ENCODE measurements at regions not wholly inside any gene's neighbourhood (a gene's known extent, or its start where the extent isn't known, plus 50 kb on each side); places are given as distances from the start of the nearest gene placed in this dataset.

DNA sequence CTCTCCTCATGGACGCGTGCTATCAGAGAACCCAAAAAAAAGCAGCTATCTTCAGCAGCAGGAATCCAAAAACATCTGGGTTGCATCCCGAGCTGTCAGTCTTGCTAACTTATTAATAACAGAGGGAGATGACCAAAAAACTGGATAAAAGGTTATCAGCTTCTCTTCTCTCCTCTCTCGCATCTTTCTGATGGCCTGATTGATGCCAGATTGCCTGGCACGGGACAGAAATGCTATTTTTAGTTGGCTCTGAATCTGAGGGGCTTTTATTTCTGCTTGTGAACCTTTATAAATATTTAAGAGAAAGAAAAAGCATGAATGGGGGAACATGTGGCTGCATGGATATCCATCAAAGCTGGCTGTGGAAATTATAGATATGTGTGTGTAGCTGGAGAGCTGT is 230.3 kb downstream of the ETS1 start:
- H3K4me1 Mint-ChIP-seq = peaks cover 14 to 66% (median 52%) of the 10 kb centered on the region in 7 donors
- no peak for DNase-seq
- intact Hi-C loops (cut with micrococcal nuclease) = loop anchor here in 1 of 2 donors (2.0 kb wide), 1 partner anchor 14 kb away; no protein-coding TSS in a partner anchor
- peaks cover 0 to 4% of the 10 kb centered on the region in 2 donors for H3K4me1 ChIP-seq (ENCODE audit: control insufficient read depth in 2 of 2, insufficient read depth in 2 of 2, low read length in 2 of 2)
- ATAC-seq = no peak
- peaks cover 0 to 4% (median 0%) of the 10 kb centered on the region in 11 donors for H3K9me3 Mint-ChIP-seq
- peaks cover 0 to 4% (median 0%) of the 10 kb centered on the region in 5 donors for H3K27me3 Mint-ChIP-seq
- no peaks in the 10 kb centered on the region for H3K27me3 ChIP-seq (ENCODE audit: control insufficient read depth in 2 of 2, insufficient read depth in 2 of 2, low read length in 2 of 2)
- H3K27ac ChIP-seq (ENCODE audit: low read depth, low read length) = no peak overlapping the region
- H3K36me3 ChIP-seq (ENCODE audit: control insufficient read depth in 2 of 3, insufficient read depth in 3 of 3, low read length in 3 of 3) = no peaks in the 10 kb centered on the region
- H3K4me3 Mint-ChIP-seq = no peak overlapping the region
- no peak overlapping the region for H3K4me3 ChIP-seq (ENCODE audit: low read length)
- peaks cover 0 to 8% (median 0%) of the 10 kb centered on the region in 5 donors for H3K36me3 Mint-ChIP-seq
- no peaks in the 10 kb centered on the region for H3K9me3 ChIP-seq (ENCODE audit: control insufficient read depth in 2 of 3, low read length in 3 of 3)
- POLR2A ChIA-PET = interaction anchor here (0.7 to 3.4 kb wide), 5 partner anchors 15 to 123 kb away, joined by 3 to 22 read pairs (median 3); no protein-coding TSS in a partner anchor
- peak overlapping the region in 1 of 9 donors; percentile 5 for H3K27ac Mint-ChIP-seq
- CTCF ChIA-PET = interaction anchor here (0.9 kb wide), 1 partner anchor 9 kb away, joined by 5 read pairs; no protein-coding TSS in a partner anchor

- no peaks in the 10 kb centered on the region for H3K36me3 ChIP-seq (ENCODE audit: control insufficient read depth in 2 of 3, insufficient read depth in 3 of 3, low read length in 3 of 3)
- no peak overlapping the region for H3K27ac Mint-ChIP-seq
- ATAC-seq = no peak
- no peak for DNase-seq
- POLR2A ChIA-PET = interaction anchor here (0.6 to 3.4 kb wide), 2 partner anchors 13 kb away, joined by 4 to 22 read pairs; no protein-coding TSS in a partner anchor
- H3K4me1 Mint-ChIP-seq = peaks cover 8 to 68% (median 57%) of the 10 kb centered on the region in 7 donors
- no peak overlapping the region for H3K27ac ChIP-seq (ENCODE audit: low read depth, low read length)
- CTCF ChIA-PET = interaction anchor here (0.6 to 1.2 kb wide), 2 partner anchors 18 to 62 kb away, joined by 3 read pairs; no protein-coding TSS in a partner anchor
- peaks cover 0 to 4% (median 0%) of the 10 kb centered on the region in 11 donors for H3K9me3 Mint-ChIP-seq
- no peaks in the 10 kb centered on the region for H3K27me3 ChIP-seq (ENCODE audit: control insufficient read depth in 2 of 2, insufficient read depth in 2 of 2, low read length in 2 of 2)
- H3K4me3 ChIP-seq (ENCODE audit: low read length) = no peak overlapping the region
- peaks cover 0 to 18% of the 10 kb centered on the region in 2 donors for H3K4me1 ChIP-seq (ENCODE audit: control insufficient read depth in 2 of 2, insufficient read depth in 2 of 2, low read length in 2 of 2)
- peaks cover 0 to 13% (median 0%) of the 10 kb centered on the region in 5 donors for H3K36me3 Mint-ChIP-seq
- H3K4me3 Mint-ChIP-seq = no peak overlapping the region
- H3K9me3 ChIP-seq (ENCODE audit: control insufficient read depth in 2 of 3, low read length in 3 of 3) = no peaks in the 10 kb centered on the region
- H3K27me3 Mint-ChIP-seq = peaks cover 0 to 4% (median 0%) of the 10 kb centered on the region in 5 donors
- intact Hi-C loops (cut with micrococcal nuclease) = no loop called here
Observed at GRCh38 chr11:128355558-128355957, 231.8 kb downstream of the ETS1 start.

GRCh38 chr11:128354476-128354875 is 232.9 kb downstream of the ETS1 start:
- peaks cover 0 to 4% (median 0%) of the 10 kb centered on the region in 5 donors for H3K27me3 Mint-ChIP-seq
- POLR2A ChIA-PET = interaction anchor here (0.8 to 4.8 kb wide), 2 partner anchors 13 to 18 kb away, joined by 3 to 20 read pairs; no protein-coding TSS in a partner anchor

DNA sequence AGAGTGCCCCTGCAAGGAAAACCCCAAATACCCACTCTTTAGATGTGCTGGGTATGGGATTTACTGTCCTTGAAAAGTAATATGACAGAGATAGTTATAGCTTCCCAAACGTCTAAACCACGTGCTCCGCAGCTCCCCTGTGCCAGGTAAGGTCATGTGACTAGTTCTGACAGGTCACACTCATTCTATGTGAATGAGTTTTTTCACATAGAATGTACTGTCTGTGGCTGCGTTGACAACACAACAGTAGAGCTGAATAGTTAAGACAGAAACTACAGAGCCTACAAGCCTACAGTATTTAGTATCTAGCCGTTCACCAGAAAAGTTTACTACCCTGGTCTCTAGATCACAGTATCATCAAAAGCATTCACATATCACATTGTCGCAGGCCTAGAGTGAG is 236.2 kb downstream of the ETS1 start:
- H3K4me1 Mint-ChIP-seq = peaks cover 20 to 90% (median 70%) of the 10 kb centered on the region in 7 donors

More at GRCh38 chr11:128354476-128354875, 232.9 kb downstream of the ETS1 start:
- ATAC-seq = no peak
- Histone ChIP-seq H3K27me3 (ENCODE audit: control insufficient read depth in 2 of 2, insufficient read depth in 2 of 2, low read length in 2 of 2) (no peaks in the 10 kb centered on the region), H3K4me1 (ENCODE audit: control insufficient read depth in 2 of 2, insufficient read depth in 2 of 2, low read length in 2 of 2) (peaks cover 9 to 29% of the 10 kb centered on the region in 2 donors), H3K27ac (ENCODE audit: low read depth, low read length) (no peak overlapping the region), H3K9me3 (ENCODE audit: control insufficient read depth in 2 of 3, low read length in 3 of 3) (no peaks in the 10 kb centered on the region), H3K36me3 (ENCODE audit: control insufficient read depth in 2 of 3, insufficient read depth in 3 of 3, low read length in 3 of 3) (no peaks in the 10 kb centered on the region), H3K4me3 (ENCODE audit: low read length) (no peak overlapping the region)
- peaks cover 0 to 13% (median 0%) of the 10 kb centered on the region in 5 donors for H3K36me3 Mint-ChIP-seq
- H3K4me3 Mint-ChIP-seq = no peak overlapping the region
- no peak overlapping the region for H3K27ac Mint-ChIP-seq
- H3K4me1 Mint-ChIP-seq = peaks cover 18 to 78% (median 67%) of the 10 kb centered on the region in 7 donors
- DNase-seq = no peak
- intact Hi-C loops (cut with micrococcal nuclease) = no loop called here
- peaks cover 0 to 4% (median 0%) of the 10 kb centered on the region in 11 donors for H3K9me3 Mint-ChIP-seq
- CTCF ChIA-PET = interaction anchor here (0.6 kb wide), 1 partner anchor 42 kb away, joined by 3 read pairs; no protein-coding TSS in a partner anchor

GRCh38 chr11:128349650-128350299 is 237.6 kb downstream of the ETS1 start:
- no peaks in the 10 kb centered on the region for H3K36me3 ChIP-seq (ENCODE audit: control insufficient read depth in 2 of 3, insufficient read depth in 3 of 3, low read length in 3 of 3)
- peaks cover 0 to 19% (median 0%) of the 10 kb centered on the region in 5 donors for H3K36me3 Mint-ChIP-seq
- peak overlapping the region; percentile 53 to 82 (median 74) for H3K4me3 Mint-ChIP-seq
- H3K9me3 Mint-ChIP-seq = peaks cover 0 to 3% (median 0%) of the 10 kb centered on the region in 11 donors
- H3K4me3 ChIP-seq (ENCODE audit: low read length) = peak overlapping the region; percentile 31
- POLR2A ChIA-PET = interaction anchor here (0.7 to 4.8 kb wide), 9 partner anchors 8 to 167 kb away, joined by 3 to 20 read pairs (median 5); no protein-coding TSS in a partner anchor
- peak overlapping the region; percentile 67 to 92 (median 88) for H3K27ac Mint-ChIP-seq
- H3K27me3 ChIP-seq (ENCODE audit: control insufficient read depth in 2 of 2, insufficient read depth in 2 of 2, low read length in 2 of 2) = no peaks in the 10 kb centered on the region
- intact Hi-C loops (cut with micrococcal nuclease) = loop anchor here in 1 of 2 donors (1.0 to 2.0 kb wide), 2 partner anchors 8 to 15 kb away; no protein-coding TSS in a partner anchor
- ATAC-seq (peak; percentile 56), DNase-seq (peak in 7 of 9 donors; percentile 25 to 47 (median 40))
- peak overlapping the region; percentile 53 for H3K27ac ChIP-seq (ENCODE audit: low read depth, low read length)
- H3K4me1 Mint-ChIP-seq = peaks cover 24 to 94% (median 83%) of the 10 kb centered on the region in 7 donors
- CTCF ChIA-PET = interaction anchor here (1.1 to 1.5 kb wide), 2 partner anchors 9 to 10 kb away, joined by 3 to 5 read pairs; no protein-coding TSS in a partner anchor
- H3K9me3 ChIP-seq (ENCODE audit: control insufficient read depth in 2 of 3, low read length in 3 of 3) = no peaks in the 10 kb centered on the region
- peaks cover 26 to 40% of the 10 kb centered on the region in 2 donors for H3K4me1 ChIP-seq (ENCODE audit: control insufficient read depth in 2 of 2, insufficient read depth in 2 of 2, low read length in 2 of 2)
- no peaks in the 10 kb centered on the region for H3K27me3 Mint-ChIP-seq

More for the DNA sequence above, 236.2 kb downstream of the ETS1 start:
- peaks cover 17 to 29% of the 10 kb centered on the region in 2 donors for H3K4me1 ChIP-seq (ENCODE audit: control insufficient read depth in 2 of 2, insufficient read depth in 2 of 2, low read length in 2 of 2)
- ChIA-PET POLR2A (interaction anchor here (0.7 to 4.8 kb wide), 11 partner anchors 9 to 168 kb away, joined by 3 to 27 read pairs (median 5); no protein-coding TSS in a partner anchor), CTCF (interaction anchor here (1.0 to 1.5 kb wide), 3 partner anchors 8 to 18 kb away, joined by 3 to 5 read pairs (median 3); no protein-coding TSS in a partner anchor)
- no peaks in the 10 kb centered on the region for H3K27me3 ChIP-seq (ENCODE audit: control insufficient read depth in 2 of 2, insufficient read depth in 2 of 2, low read length in 2 of 2)
- DNase-seq (no peak), ATAC-seq (peak; percentile 42)
- peaks cover 0 to 19% (median 0%) of the 10 kb centered on the region in 5 donors for H3K36me3 Mint-ChIP-seq
- no peaks in the 10 kb centered on the region for H3K27me3 Mint-ChIP-seq
- peak overlapping the region in 8 of 9 donors; percentile 16 to 92 (median 74) for H3K27ac Mint-ChIP-seq
- peak overlapping the region; percentile 5 for H3K27ac ChIP-seq (ENCODE audit: low read depth, low read length)
- H3K4me3 Mint-ChIP-seq = peak overlapping the region in 7 of 10 donors; percentile 5 to 82 (median 75)
- peaks cover 0 to 4% (median 0%) of the 10 kb centered on the region in 11 donors for H3K9me3 Mint-ChIP-seq
- H3K9me3 ChIP-seq (ENCODE audit: control insufficient read depth in 2 of 3, low read length in 3 of 3) = no peaks in the 10 kb centered on the region
- intact Hi-C loops (cut with micrococcal nuclease) = loop anchor here in 1 of 2 donors (2.0 kb wide), 1 partner anchor 14 kb away; no protein-coding TSS in a partner anchor
- no peak overlapping the region for H3K4me3 ChIP-seq (ENCODE audit: low read length)
- no peaks in the 10 kb centered on the region for H3K36me3 ChIP-seq (ENCODE audit: control insufficient read depth in 2 of 3, insufficient read depth in 3 of 3, low read length in 3 of 3)

- H3K4me3 ChIP-seq (ENCODE audit: low read length) = no peak overlapping the region
- ChIA-PET CTCF (interaction anchor here (0.7 to 1.1 kb wide), 2 partner anchors 13 to 158 kb away, joined by 3 to 5 read pairs; no protein-coding TSS in a partner anchor), POLR2A (interaction anchor here (0.7 to 2.6 kb wide), 10 partner anchors 10 to 297 kb away, joined by 3 to 7 read pairs (median 4); no protein-coding TSS in a partner anchor)
- H3K27ac ChIP-seq (ENCODE audit: low read depth, low read length) = no peak overlapping the region
- intact Hi-C loops (cut with micrococcal nuclease) = no loop called here
- Mint-ChIP-seq H3K27ac (peak overlapping the region in 5 of 9 donors; percentile 13 to 99 (median 59)), H3K4me1 (peaks cover 40 to 97% (median 91%) of the 10 kb centered on the region in 7 donors), H3K4me3 (no peak overlapping the region), H3K9me3 (peaks cover 0 to 7% (median 0%) of the 10 kb centered on the region in 11 donors), H3K36me3 (peaks cover 0 to 16% (median 4%) of the 10 kb centered on the region in 5 donors), H3K27me3 (no peaks in the 10 kb centered on the region)
- no peaks in the 10 kb centered on the region for H3K9me3 ChIP-seq (ENCODE audit: control insufficient read depth in 2 of 3, low read length in 3 of 3)
- no peaks in the 10 kb centered on the region for H3K27me3 ChIP-seq (ENCODE audit: control insufficient read depth in 2 of 2, insufficient read depth in 2 of 2, low read length in 2 of 2)
- ATAC-seq = no peak
- peaks cover 47 to 62% of the 10 kb centered on the region in 2 donors for H3K4me1 ChIP-seq (ENCODE audit: control insufficient read depth in 2 of 2, insufficient read depth in 2 of 2, low read length in 2 of 2)
- no peaks in the 10 kb centered on the region for H3K36me3 ChIP-seq (ENCODE audit: control insufficient read depth in 2 of 3, insufficient read depth in 3 of 3, low read length in 3 of 3)
- no peak for DNase-seq
Observed at GRCh38 chr11:128346804-128347203, 240.6 kb downstream of the ETS1 start.

Measured in naive thymus-derived CD4-positive, alpha-beta T cell (primary cell).